ENCODE measurements at regions not wholly inside any gene's neighbourhood (a gene's known extent, or its start where the extent isn't known, plus 50 kb on each side); places are given as distances from the start of the nearest gene placed in this dataset.
"Not testable (repeated sequence)": the region's sequence is repeated elsewhere in the genome, so short reads cannot be mapped to it uniquely, and the experiment has no call there.

DNA sequence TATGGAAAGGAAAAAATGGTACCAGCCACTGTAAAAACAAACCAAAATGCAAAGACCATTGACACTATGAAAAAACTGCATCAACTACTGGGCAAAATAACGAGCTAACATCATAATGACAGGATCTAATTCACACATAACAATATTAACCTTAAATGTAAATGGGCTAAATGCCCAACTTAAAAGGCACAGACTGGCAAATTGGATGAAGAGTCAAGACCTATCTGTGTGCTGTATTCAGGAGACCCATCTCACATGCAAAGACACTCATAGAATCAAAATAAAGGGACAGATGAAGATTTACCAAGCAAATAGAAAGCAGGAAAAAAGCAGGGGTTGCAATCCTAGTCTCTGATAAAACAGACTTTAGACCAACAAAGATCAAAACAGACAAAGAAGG is 186.6 kb downstream of the HACE1 start:
- H3K79me2 ChIP-seq (ENCODE audit: control insufficient read depth in 1 of 2, insufficient read depth in 2 of 2, low read length in 2 of 2); H2AFZ ChIP-seq (ENCODE audit: low read length); H2BK120ac ChIP-seq (replicated peaks; ENCODE audit: low read depth, low read length); H2BK12ac ChIP-seq (ENCODE audit: low read depth, low read length); H2AK5ac ChIP-seq (ENCODE audit: low read depth, low read length); H3K4ac ChIP-seq (replicated peaks; ENCODE audit: insufficient read length, low read depth, low read length); H3K27ac ChIP-seq (ENCODE audit: low read depth, low read length); H3K4me2 ChIP-seq (ENCODE audit: insufficient read depth in 1 of 2, low read depth in 2 of 2, low read length in 2 of 2); H3K4me1 ChIP-seq (replicated peaks in 1 of 4; ENCODE audit: control insufficient read depth in 3 of 4, insufficient read depth in 4 of 4, low read length in 3 of 4); H3K79me1 ChIP-seq (ENCODE audit: low read depth, low read length); H3K27me3 ChIP-seq (replicated peaks in 1 of 4; ENCODE audit: control insufficient read depth in 3 of 4, extremely low read depth in 1 of 4, insufficient read depth in 3 of 4, low read length in 3 of 4); H3K23me2 ChIP-seq (ENCODE audit: low read depth, low read length); H3K14ac ChIP-seq (ENCODE audit: insufficient read length); H2BK15ac ChIP-seq (ENCODE audit: low read length); H2BK5ac ChIP-seq (ENCODE audit: low read depth, low read length); H3K9ac ChIP-seq (replicated peaks in 1 of 4; ENCODE audit: extremely low read depth in 1 of 4, low read depth in 3 of 4, low read length in 3 of 4); H4K91ac ChIP-seq (replicated peaks; ENCODE audit: insufficient read length, low read length); H3K9me3 ChIP-seq (ENCODE audit: insufficient read depth in 2 of 2, low read depth in 1 of 2, low read length in 1 of 2); H4K8ac ChIP-seq (ENCODE audit: extremely low read depth, insufficient read depth, low read length); H3K23ac ChIP-seq (ENCODE audit: insufficient read length); H3K4me3 ChIP-seq (ENCODE audit: extremely low read depth in 1 of 4, insufficient read depth in 2 of 4, low read depth in 3 of 4, low read length in 4 of 4); H3K18ac ChIP-seq (ENCODE audit: extremely low read depth, low read length); DNase-seq (ENCODE audit: low read depth in 1 of 2, low spot score in 2 of 2); H4K20me1 ChIP-seq (replicated peaks in 1 of 2; ENCODE audit: control insufficient read depth in 1 of 2, insufficient read depth in 2 of 2, low read length in 2 of 2); H3K56ac ChIP-seq (replicated peaks; ENCODE audit: insufficient read length, low read depth, low read length); H2BK20ac ChIP-seq (ENCODE audit: low read length); POLR2A ChIA-PET (ENCODE audit: partially characterized antibody); H4K5ac ChIP-seq (ENCODE audit: insufficient read length, low read depth, low read length); H3K36me3 ChIP-seq (ENCODE audit: control insufficient read depth in 2 of 4, insufficient read depth in 4 of 4, low read length in 3 of 4); FAIRE-seq: not testable (repeated sequence)
- CTCF ChIA-PET (ENCODE audit: partially characterized antibody), result interaction anchor here (0.7 to 0.9 kb wide), 2 partner anchors 97 to 147 kb away, joined by 3 to 5 read pairs; no protein-coding TSS in a partner anchor
- 83% methylated on average over 1 of the region's 1 CpG; no CpG with 5 or more reads in 1 of the 2 experiments for WGBS, 2 experiments (ENCODE audit: extremely low coverage in 1 of 2, insufficient coverage in 1 of 2, insufficient read length in 1 of 2, insufficient replicate concordance in 2 of 2, low coverage in 1 of 2, low lambda C conversion rate in 2 of 2, missing lambda C conversion rate in 1 of 2)

DNA sequence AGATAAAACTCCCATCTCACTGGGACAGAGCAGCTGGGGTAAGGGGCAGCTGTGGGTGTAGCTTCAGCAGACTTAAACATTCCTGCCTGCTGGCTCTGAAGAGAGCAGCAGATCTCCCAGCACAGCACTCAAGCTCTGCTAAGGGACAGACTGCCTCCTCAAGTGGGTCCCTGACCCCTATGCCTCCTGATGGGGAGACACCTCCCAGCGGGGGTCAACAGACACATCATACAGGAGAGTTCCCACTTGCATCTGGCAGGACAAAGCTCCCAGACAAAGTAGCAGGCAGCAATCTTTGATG is 188.2 kb downstream of the HACE1 start:
- not testable (repeated sequence) for H3K4me2 ChIP-seq (ENCODE audit: insufficient read depth in 1 of 2, low read depth in 2 of 2, low read length in 2 of 2)

More for the DNA sequence above, 188.2 kb downstream of the HACE1 start:
- H2BK15ac ChIP-seq (ENCODE audit: low read length); POLR2A ChIA-PET (ENCODE audit: partially characterized antibody); H3K23me2 ChIP-seq (ENCODE audit: low read depth, low read length); H3K9me3 ChIP-seq (ENCODE audit: insufficient read depth in 2 of 2, low read depth in 1 of 2, low read length in 1 of 2); DNase-seq (ENCODE audit: low read depth in 1 of 2, low spot score in 2 of 2); H3K14ac ChIP-seq (ENCODE audit: insufficient read length); H3K9ac ChIP-seq (replicated peaks in 1 of 4; ENCODE audit: extremely low read depth in 1 of 4, low read depth in 3 of 4, low read length in 3 of 4); H3K4ac ChIP-seq (replicated peaks; ENCODE audit: insufficient read length, low read depth, low read length); H4K5ac ChIP-seq (ENCODE audit: insufficient read length, low read depth, low read length); H4K91ac ChIP-seq (replicated peaks; ENCODE audit: insufficient read length, low read length); H3K23ac ChIP-seq (ENCODE audit: insufficient read length); H3K18ac ChIP-seq (ENCODE audit: extremely low read depth, low read length); H4K20me1 ChIP-seq (replicated peaks in 1 of 2; ENCODE audit: control insufficient read depth in 1 of 2, insufficient read depth in 2 of 2, low read length in 2 of 2); FAIRE-seq; H3K4me1 ChIP-seq (replicated peaks in 1 of 4; ENCODE audit: control insufficient read depth in 3 of 4, insufficient read depth in 4 of 4, low read length in 3 of 4); H3K4me3 ChIP-seq (ENCODE audit: extremely low read depth in 1 of 4, insufficient read depth in 2 of 4, low read depth in 3 of 4, low read length in 4 of 4); H2AK5ac ChIP-seq (ENCODE audit: low read depth, low read length); H2BK20ac ChIP-seq (ENCODE audit: low read length); H3K79me2 ChIP-seq (ENCODE audit: control insufficient read depth in 1 of 2, insufficient read depth in 2 of 2, low read length in 2 of 2); H3K79me1 ChIP-seq (ENCODE audit: low read depth, low read length); H2AFZ ChIP-seq (ENCODE audit: low read length); H3K27me3 ChIP-seq (replicated peaks in 1 of 4; ENCODE audit: control insufficient read depth in 3 of 4, extremely low read depth in 1 of 4, insufficient read depth in 3 of 4, low read length in 3 of 4); H2BK5ac ChIP-seq (ENCODE audit: low read depth, low read length); H2BK120ac ChIP-seq (replicated peaks; ENCODE audit: low read depth, low read length); H3K36me3 ChIP-seq (ENCODE audit: control insufficient read depth in 2 of 4, insufficient read depth in 4 of 4, low read length in 3 of 4); H3K56ac ChIP-seq (replicated peaks; ENCODE audit: insufficient read length, low read depth, low read length); H4K8ac ChIP-seq (ENCODE audit: extremely low read depth, insufficient read depth, low read length); H3K27ac ChIP-seq (ENCODE audit: low read depth, low read length); H2BK12ac ChIP-seq (ENCODE audit: low read depth, low read length): not testable (repeated sequence)
- 81% methylated on average over 1 of the region's 1 CpG; no CpG with 5 or more reads in 1 of the 2 experiments for WGBS, 2 experiments (ENCODE audit: extremely low coverage in 1 of 2, insufficient coverage in 1 of 2, insufficient read length in 1 of 2, insufficient replicate concordance in 2 of 2, low coverage in 1 of 2, low lambda C conversion rate in 2 of 2, missing lambda C conversion rate in 1 of 2)
- CTCF ChIA-PET (ENCODE audit: partially characterized antibody), result interaction anchor here (1.0 to 1.2 kb wide), 2 partner anchors 10 to 99 kb away, joined by 3 to 4 read pairs; no protein-coding TSS in a partner anchor

Data from H1 (cell line).